HEK293 (cell line): ENCODE measurements at regions not wholly inside any gene's neighbourhood (a gene's known extent, or its start where the extent isn't known, plus 50 kb on each side); places are given as distances from the start of the nearest gene placed in this dataset.

Source experiments
- CTCF ChIP-seq: fragments of 450-650 bp; formaldehyde crosslinking; IDR thresholded peaks from 2 replicates; pipeline ENCODE4 v1.5.1; 2016; ENCODE audit warnings: missing biosample characterization, missing genetic modification characterization
- GLI4 ChIP-seq: fragments of 450-650 bp; formaldehyde crosslinking; IDR thresholded peaks from 2 replicates; pipeline ENCODE4 v1.5.1; 2016; ENCODE audit warnings: missing biosample characterization, missing genetic modification characterization
- KLF1 ChIP-seq: fragments of 450-650 bp; formaldehyde crosslinking; IDR thresholded peaks from 2 replicates; pipeline ENCODE4 v1.5.1; 2016; ENCODE audit warnings: missing biosample characterization, missing genetic modification characterization
- REST ChIP-seq: fragments of 450-650 bp; formaldehyde crosslinking; IDR thresholded peaks from 2 replicates; pipeline ENCODE4 v1.5.1; 2016; ENCODE audit warnings: missing biosample characterization, missing genetic modification characterization
- SCRT2 ChIP-seq: fragments of 450-650 bp; formaldehyde crosslinking; IDR thresholded peaks from 2 replicates; pipeline ENCODE4 v1.5.1; 2016; ENCODE audit warnings: missing biosample characterization, missing genetic modification characterization
- ZBTB6 ChIP-seq: fragments of 450-650 bp; formaldehyde crosslinking; IDR thresholded peaks from 2 replicates; pipeline ENCODE4 v1.5.1; 2017; ENCODE audit warnings: missing biosample characterization, missing genetic modification characterization
- ZNF24 ChIP-seq: fragments of 450-650 bp; formaldehyde crosslinking; IDR thresholded peaks from 2 replicates; pipeline ENCODE4 v1.5.1; 2016; ENCODE audit warnings: missing biosample characterization, missing genetic modification characterization
- ZNF266 ChIP-seq: fragments of 450-650 bp; formaldehyde crosslinking; IDR thresholded peaks from 2 replicates; pipeline ENCODE4 v1.5.1; 2016; ENCODE audit warnings: missing biosample characterization, missing genetic modification characterization, low read depth

- no peak for TF ChIP-seq CTCF
- TF ChIP-seq ZNF266 (tag by site-specific recombination) = no peak
- no peak for TF ChIP-seq SCRT2 (tag by site-specific recombination)
- no peak for TF ChIP-seq GLI4 (tag by site-specific recombination)
- no peak for TF ChIP-seq REST (tag by site-specific recombination)
- TF ChIP-seq ZBTB6 = no peak
- no peak for TF ChIP-seq KLF1
- no peak for TF ChIP-seq ZNF24 (tag by site-specific recombination)
Measured at GRCh38 chr3:63022114-63022513, 146.9 kb upstream of the CADPS start.
